HT1080 (cell line): ENCODE measurements at regions not wholly inside any gene's neighbourhood (a gene's known extent, or its start where the extent isn't known, plus 50 kb on each side); places are given as distances from the start of the nearest gene placed in this dataset.
A peak's percentile ranks its signal among the peaks of the same experiment; 100 is the strongest.
"Not testable (repeated sequence)": the region's sequence is repeated elsewhere in the genome, so short reads cannot be mapped to it uniquely, and the experiment has no call there.

Source experiments
- DNase-seq: peaks from one replicate; pipeline ENCODE4 v3.0.0-alpha.2; 2015; ENCODE audit warnings: low read depth

DNA sequence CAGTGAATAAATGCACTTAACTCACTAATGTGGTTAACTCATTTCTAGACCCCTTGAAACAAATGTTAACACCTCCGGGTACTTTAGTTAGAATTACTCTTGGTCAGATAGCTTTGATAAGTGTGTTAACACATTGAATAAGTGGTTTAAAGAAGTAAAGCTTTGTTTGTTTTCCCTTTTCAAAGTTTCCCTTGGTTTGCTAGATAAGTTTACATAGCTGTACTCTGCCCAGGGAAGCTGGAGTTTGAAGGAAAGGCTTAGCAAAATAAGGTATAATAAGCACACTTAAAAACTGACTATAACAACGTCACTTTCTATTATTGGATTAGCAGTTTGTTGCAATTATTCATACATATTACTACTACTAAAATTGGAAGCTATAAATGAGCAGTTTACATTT, 1233.9 kb upstream of the ADGRL2 start:
- no peak for DNase-seq

- no peak for DNase-seq
Measured at GRCh38 chr1:80566123-80566522, 1234.6 kb upstream of the ADGRL2 start.

- no peak for DNase-seq
Measured at GRCh38 chr1:80565406-80565805, 1235.3 kb upstream of the ADGRL2 start.

DNA sequence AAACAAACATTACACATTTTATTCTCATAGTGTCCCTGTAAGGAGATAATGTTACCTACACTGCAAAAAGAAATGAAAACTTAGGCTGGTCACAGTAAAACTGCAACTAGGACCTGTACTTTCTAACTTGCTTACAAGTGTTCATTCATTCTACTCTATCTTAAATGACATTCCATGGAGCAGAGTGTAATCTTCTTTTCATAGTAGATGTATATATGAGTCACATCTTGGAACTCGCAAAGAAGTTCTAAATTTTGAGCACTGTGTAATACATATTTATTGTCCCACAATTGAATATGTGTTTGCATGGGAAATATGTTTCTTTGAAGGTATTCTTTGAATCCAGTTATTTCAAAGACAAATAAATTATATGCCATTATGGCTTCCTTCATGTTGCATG, 1258.5 kb upstream of the ADGRL2 start:
- DNase-seq: peak; percentile 1

DNA sequence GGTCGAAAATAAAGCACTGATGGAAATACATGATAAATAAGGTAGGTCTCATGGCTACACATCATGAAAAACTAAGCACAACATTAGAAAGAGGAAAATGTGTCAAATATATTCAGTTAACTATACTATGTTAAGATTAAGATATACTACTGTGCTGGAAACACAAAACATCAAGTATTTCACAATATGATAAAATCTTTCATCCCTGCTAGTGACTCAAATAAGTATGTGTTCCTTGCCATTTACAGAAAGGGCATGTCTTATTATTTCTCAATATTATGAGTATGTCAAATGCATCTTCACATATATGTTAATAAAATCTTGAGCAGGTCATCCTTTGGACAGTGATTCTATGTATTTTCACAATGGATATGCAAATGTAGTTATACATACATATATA, 1260.1 kb upstream of the ADGRL2 start:
- DNase-seq: no peak

DNA sequence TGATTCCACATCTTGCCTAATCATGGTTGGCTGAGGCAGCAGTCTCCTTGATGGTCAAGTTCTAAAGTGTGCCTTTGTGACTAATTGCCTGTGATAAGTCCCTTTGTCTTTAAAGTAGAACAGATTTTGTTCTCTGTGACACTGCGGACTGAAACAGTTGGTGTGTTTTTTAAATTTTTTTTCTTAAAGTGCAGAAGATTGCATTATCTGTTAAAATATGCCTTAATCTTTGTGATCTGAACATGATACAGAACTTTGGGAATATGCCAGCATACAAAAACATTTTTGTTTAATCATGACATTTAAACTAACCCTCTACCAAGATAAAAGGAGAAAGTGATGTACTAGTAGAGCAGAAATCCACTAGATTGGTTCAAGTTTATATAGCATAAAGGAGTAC, 1260.6 kb upstream of the ADGRL2 start:
- no peak for DNase-seq

DNA sequence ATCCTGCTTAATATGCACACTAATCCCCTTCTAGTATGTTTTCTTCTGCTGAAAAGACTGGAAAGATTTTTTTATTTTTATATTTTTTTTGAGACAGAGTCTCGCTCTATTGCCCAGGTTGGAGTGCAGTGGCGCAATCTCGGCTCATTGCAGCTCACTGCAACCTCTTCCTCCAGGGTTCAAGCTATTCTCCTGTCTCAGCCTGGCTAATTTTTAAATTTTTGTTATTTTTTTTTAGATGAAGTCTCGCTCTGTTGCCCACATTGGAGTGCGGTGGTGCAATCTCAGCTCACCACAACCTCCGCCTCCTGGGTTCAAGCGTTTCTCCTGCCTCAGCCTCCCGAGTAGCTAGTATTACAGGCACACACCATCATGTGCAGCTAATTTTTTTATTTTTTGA, 1261.4 kb upstream of the ADGRL2 start:
- not testable (repeated sequence) for DNase-seq

DNA sequence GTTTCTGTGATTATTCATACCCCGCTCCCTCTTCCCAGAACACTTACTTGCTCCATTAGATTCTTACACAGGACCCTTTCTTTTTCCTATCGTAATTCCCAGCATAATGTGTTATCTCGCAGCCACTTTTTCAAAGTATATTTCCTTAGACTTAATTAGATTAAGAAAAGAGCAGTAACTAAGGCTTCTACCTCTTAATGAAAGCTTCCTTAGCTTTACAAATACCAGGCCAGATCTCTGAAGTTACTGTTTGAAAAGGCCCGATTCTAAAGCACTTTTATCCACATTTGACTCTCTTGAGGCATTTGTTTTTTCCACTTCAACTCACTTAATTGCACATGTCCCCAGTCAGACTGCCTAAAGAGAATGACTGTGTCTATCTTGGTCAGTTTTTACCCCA, 1264.3 kb upstream of the ADGRL2 start:
- DNase-seq: no peak

DNA sequence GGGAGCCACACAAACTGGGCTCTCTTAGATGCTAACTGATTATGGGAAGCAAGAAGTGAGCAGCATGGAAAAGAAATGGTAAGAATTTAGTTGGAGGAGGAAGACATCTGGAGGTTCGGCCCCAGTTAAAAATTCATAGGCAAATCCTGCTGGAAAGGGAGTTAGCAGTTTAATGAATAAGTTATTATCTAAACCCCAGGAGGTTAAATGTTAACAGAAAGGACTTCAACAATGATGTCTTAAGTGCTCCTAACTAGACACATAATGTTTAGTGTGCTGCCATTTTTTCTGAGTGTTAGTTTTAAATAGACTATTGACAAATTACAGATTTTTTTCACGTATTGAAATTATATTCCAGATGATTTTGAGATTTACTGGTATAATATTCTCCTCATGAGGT, 1265.3 kb upstream of the ADGRL2 start:
- no peak for DNase-seq

- peak; percentile 52 for DNase-seq
Measured at GRCh38 chr1:80534606-80535360, 1266.0 kb upstream of the ADGRL2 start.

DNA sequence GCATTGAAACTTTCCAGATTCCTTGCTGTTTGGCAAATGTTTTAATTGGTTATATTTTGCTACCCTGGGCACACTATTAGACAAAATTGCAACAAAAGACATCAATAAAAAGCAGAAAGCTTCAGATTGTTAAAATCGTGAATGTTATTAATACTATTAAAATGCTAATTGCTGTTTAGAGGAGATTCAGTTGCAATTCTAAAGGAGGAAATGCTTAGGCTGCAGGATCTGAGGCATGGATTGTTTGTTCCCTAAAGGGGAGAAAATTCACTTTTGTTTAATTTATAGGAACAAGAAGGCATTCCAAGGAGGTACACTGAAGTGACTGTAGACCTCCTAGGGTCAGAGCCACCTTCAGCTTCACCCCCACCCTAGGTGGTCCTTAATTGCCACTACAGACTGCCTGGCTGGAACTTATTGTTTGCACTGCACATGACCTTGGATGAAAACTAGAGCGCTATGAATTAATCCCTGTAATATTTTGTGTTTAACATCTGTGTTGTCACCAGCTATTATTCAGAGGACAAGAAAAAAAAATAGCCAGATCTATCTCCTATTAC, 1266.9 kb upstream of the ADGRL2 start:
- no peak for DNase-seq

GRCh38 chr1:80533093-80533492, 1267.6 kb upstream of the ADGRL2 start:
- no peak for DNase-seq

DNA sequence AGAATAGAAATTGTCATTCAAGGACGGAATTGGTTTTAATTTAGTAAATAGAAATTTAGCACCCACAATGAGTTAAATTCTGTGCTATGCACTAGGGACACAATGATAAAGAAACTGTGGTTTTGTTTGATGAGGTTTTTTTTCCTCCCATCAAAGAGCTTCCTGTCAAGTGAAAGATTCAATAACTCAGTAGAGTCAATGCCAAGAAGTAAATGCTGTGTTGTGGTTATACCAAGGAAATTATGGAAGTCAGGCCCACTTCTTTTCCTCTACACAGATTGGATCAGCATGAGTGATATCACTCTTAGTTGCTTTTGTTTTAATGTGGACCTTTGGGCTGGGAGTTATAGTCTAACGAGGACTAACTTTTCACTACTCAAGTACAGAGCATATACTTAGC, 1269.6 kb upstream of the ADGRL2 start:
- peak; percentile 58 for DNase-seq

DNA sequence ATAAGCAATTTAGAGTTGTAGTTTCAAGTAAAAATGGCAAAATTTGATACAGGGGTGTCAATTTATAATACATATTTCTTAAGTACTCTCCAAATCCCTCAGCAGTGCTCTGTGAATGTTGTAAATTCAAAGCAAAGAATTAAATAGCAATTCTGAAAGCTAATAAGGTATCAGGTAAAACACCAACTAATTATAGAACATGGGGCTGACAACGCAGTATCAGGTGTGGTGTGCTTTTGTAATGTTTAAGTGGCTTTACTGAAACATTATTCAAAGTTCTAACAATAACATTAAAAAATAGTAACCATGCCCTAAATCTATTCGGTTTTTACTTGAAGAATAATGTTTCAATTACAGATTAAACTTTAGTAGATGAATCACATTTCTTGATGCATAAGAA, 1271.2 kb upstream of the ADGRL2 start:
- no peak for DNase-seq

GRCh38 chr1:80523861-80524260, 1276.9 kb upstream of the ADGRL2 start:
- no peak for DNase-seq

- not testable (repeated sequence) for DNase-seq
Measured at GRCh38 chr1:80523071-80523470, 1277.7 kb upstream of the ADGRL2 start.

- no peak for DNase-seq
Measured at GRCh38 chr1:80520949-80521348, 1279.8 kb upstream of the ADGRL2 start.

- no peak for DNase-seq
Measured at GRCh38 chr1:80517062-80517461, 1283.7 kb upstream of the ADGRL2 start.

DNA sequence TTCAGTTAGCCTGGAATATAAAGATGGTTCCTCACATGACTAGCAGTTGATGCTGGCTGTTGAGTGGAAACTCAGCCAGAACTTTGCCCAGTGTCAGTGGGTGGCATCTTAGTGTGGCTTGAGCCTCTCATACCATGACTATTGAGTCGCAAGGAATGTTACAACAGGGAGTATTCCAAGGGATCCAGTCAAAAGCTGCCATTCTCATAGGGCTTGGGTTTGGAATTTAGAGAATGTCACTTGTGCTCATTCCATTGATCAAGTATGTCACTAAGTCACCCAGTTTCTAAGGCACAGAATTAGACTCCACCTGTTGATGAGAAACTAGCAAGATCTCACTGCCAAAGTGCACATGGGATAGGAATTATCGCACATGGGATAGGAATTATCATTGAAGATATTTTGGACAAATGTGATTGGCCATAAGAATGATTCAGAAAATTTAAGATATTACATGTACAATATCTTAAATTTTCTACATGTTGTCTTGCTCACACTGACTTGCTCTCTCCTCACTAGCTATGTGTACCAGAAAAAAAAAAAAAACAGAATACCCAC, 1290.7 kb upstream of the ADGRL2 start:
- DNase-seq: no peak

GRCh38 chr1:80506216-80506615, 1294.5 kb upstream of the ADGRL2 start:
- DNase-seq: no peak

DNA sequence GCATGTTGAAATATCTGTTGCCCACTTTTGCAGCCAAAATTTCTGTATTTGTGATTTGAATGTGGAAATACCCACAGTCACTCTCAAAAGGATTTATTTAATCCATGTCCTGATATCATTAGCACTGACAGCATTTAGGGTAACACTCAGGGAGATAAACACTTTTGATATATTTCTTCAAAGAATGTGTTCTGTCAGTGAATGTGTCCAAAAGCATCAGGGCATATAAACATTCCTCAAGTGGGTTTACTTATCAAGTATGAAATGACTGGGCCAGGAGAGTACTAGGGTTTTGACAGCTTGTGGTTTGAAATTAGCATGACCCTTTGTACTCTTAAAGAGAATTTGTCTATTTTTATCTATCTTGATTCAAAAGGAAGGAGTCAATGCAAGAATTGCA, 1302.1 kb upstream of the ADGRL2 start:
- DNase-seq: no peak

DNA sequence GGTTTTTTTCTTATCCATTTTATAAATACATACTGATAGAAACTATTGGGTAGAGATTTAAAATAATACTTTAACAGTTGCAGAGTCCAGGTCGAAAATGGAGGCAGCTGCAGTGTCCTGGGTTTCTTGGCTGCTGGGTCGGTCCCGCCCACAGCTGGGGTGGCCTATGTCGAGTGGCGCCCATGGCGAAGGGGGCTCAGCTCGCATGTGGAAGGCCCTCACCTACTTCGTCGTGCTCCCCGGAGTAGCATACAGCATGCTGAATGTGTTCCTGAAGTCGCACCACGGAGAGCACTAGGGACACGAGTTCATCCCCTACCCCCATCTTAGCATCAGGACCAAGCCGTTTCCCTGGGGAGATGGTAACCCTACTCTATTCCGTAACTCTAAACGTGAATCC, 1304.9 kb upstream of the ADGRL2 start:
- no peak for DNase-seq

- no peak for DNase-seq
Measured at GRCh38 chr1:80472145-80472544, 1328.6 kb upstream of the ADGRL2 start.
